ENCODE measurements at regions not wholly inside any gene's neighbourhood (a gene's known extent, or its start where the extent isn't known, plus 50 kb on each side); places are given as distances from the start of the nearest gene placed in this dataset.

- Histone ChIP-seq H3K27ac (peak overlapping the region in 2 of 3 donors; percentile 5 to 75), H3K27me3 (no peaks in the 10 kb centered on the region), H3K36me3 (no peaks in the 10 kb centered on the region), H3K4me1 (no peaks in the 10 kb centered on the region), H3K9me3 (no peaks in the 10 kb centered on the region), H3K4me3 (no peak overlapping the region)
- TF ChIP-seq CTCF (IDR thresholded peaks at IDR 0.05) (no peak), POLR2A (IDR thresholded peaks at IDR 0.05) (no peak)
- DNase-seq (no peak), ATAC-seq (peak; percentile 48 to 68 (median 60))
- WGBS (ENCODE audit: insufficient coverage, low coverage, low lambda C conversion rate, missing lambda C conversion rate), result 49% methylated on average over 6 of the region's 6 CpGs
- intact Hi-C loops (cut with DNase I), result no loop called here
These were observed 59.4 kb upstream of the SIAH1 start for GRCh38 chr16:48444574-48444973.

- no peaks in the 10 kb centered on the region for H3K36me3 ChIP-seq
- H3K4me1 ChIP-seq, result no peaks in the 10 kb centered on the region
- H3K4me3 ChIP-seq, result no peak overlapping the region
- H3K9me3 ChIP-seq, result no peaks in the 10 kb centered on the region
- ATAC-seq (no peak), DNase-seq (no peak)
- H3K27me3 ChIP-seq, result no peaks in the 10 kb centered on the region
- TF ChIP-seq POLR2A (IDR thresholded peaks at IDR 0.05) (no peak), CTCF (IDR thresholded peaks at IDR 0.05) (no peak)
- H3K27ac ChIP-seq, result no peak overlapping the region
- intact Hi-C loops (cut with DNase I), result no loop called here
These were observed 57.2 kb upstream of the SIAH1 start for GRCh38 chr16:48442379-48442778.

- no peaks in the 10 kb centered on the region for H3K27me3 ChIP-seq
- 69% methylated on average over 4 of the region's 5 CpGs for WGBS (ENCODE audit: insufficient coverage, low coverage, low lambda C conversion rate, missing lambda C conversion rate)
- no peak overlapping the region for H3K27ac ChIP-seq
- peak in 1 of 4 donors; percentile 60 for ATAC-seq
- no peaks in the 10 kb centered on the region for H3K4me1 ChIP-seq
- DNase-seq, result no peak
- TF ChIP-seq CTCF (IDR thresholded peaks at IDR 0.05) (no peak), POLR2A (IDR thresholded peaks at IDR 0.05) (no peak)
- H3K9me3 ChIP-seq, result no peaks in the 10 kb centered on the region
- intact Hi-C loops (cut with DNase I), result no loop called here
- H3K36me3 ChIP-seq, result no peaks in the 10 kb centered on the region
- H3K4me3 ChIP-seq, result no peak overlapping the region
These were observed 56.7 kb upstream of the SIAH1 start for GRCh38 chr16:48441863-48442279.

GRCh38 chr16:48441106-48441505 is 55.9 kb upstream of the SIAH1 start:
- TF ChIP-seq POLR2A (IDR thresholded peaks at IDR 0.05) (no peak), CTCF (IDR thresholded peaks at IDR 0.05) (no peak)
- intact Hi-C loops (cut with DNase I), result no loop called here
- Histone ChIP-seq H3K27me3 (no peaks in the 10 kb centered on the region), H3K36me3 (no peaks in the 10 kb centered on the region), H3K27ac (no peak overlapping the region), H3K9me3 (no peaks in the 10 kb centered on the region), H3K4me1 (no peaks in the 10 kb centered on the region), H3K4me3 (no peak overlapping the region)
- 73% methylated on average over 4 of the region's 6 CpGs for whole genome bisulfite sequencing (ENCODE audit: insufficient coverage, low coverage, low lambda C conversion rate, missing lambda C conversion rate)
- DNase-seq (no peak), ATAC-seq (no peak)

- intact Hi-C loops (cut with DNase I), result no loop called here
- H3K36me3 ChIP-seq, result no peaks in the 10 kb centered on the region
- H3K4me1 ChIP-seq, result peaks cover 0 to 9% (median 0%) of the 10 kb centered on the region in 4 donors
- TF ChIP-seq POLR2A (IDR thresholded peaks at IDR 0.05) (no peak), CTCF (IDR thresholded peaks at IDR 0.05) (no peak)
- no peaks in the 10 kb centered on the region for H3K27me3 ChIP-seq
- no peak for DNase-seq
- no CpG with 5 or more reads among the region's 5 CpGs for WGBS (ENCODE audit: insufficient coverage, low coverage, low lambda C conversion rate, missing lambda C conversion rate)
- no peak overlapping the region for H3K4me3 ChIP-seq
- H3K27ac ChIP-seq, result no peak overlapping the region
- H3K9me3 ChIP-seq, result no peaks in the 10 kb centered on the region
- no peak for ATAC-seq
These were observed 53.2 kb upstream of the SIAH1 start for GRCh38 chr16:48438414-48438813.
